ENCODE measurements at regions not wholly inside any gene's neighbourhood (a gene's known extent, or its start where the extent isn't known, plus 50 kb on each side); places are given as distances from the start of the nearest gene placed in this dataset.

- Mint-ChIP-seq H3K4me1 (no peaks in the 10 kb centered on the region), H3K27ac (no peak overlapping the region), H3K9me3 (peaks cover 0 to 4% (median 0%) of the 10 kb centered on the region in 7 donors), H3K27me3 (ENCODE audit: low read depth in 3 of 3) (peaks cover 0 to 5% (median 2%) of the 10 kb centered on the region in 3 donors), H3K36me3 (no peaks in the 10 kb centered on the region), H3K4me3 (no peak overlapping the region)
- no peak for DNase-seq
- Histone ChIP-seq H4K20me1 (ENCODE audit: insufficient read depth, low read length) (no peaks in the 10 kb centered on the region), H3K27me3 (ENCODE audit: control insufficient read depth in 2 of 2, insufficient read depth in 2 of 2, low read length in 2 of 2) (no peaks in the 10 kb centered on the region), H3K9ac (ENCODE audit: insufficient read depth, low read length, poor library complexity, severe bottlenecking) (no peak overlapping the region), H2AFZ (ENCODE audit: insufficient read depth, low read depth, low read length, poor library complexity, severe bottlenecking) (no peak overlapping the region), H3K9me3 (replicated peaks in 1 of 2; ENCODE audit: control insufficient read depth in 1 of 2, insufficient read depth in 1 of 2, low read length in 2 of 2) (no peaks in the 10 kb centered on the region), H3K27ac (ENCODE audit: low read depth in 1 of 2, low read length in 2 of 2) (no peak overlapping the region), H3K4me2 (replicated peaks; ENCODE audit: extremely low read depth, low read length, poor library complexity, severe bottlenecking) (no peak overlapping the region), H3K36me3 (replicated peaks in 1 of 2; ENCODE audit: control insufficient read depth in 1 of 2, insufficient read depth in 2 of 2, low read length in 2 of 2) (no peaks in the 10 kb centered on the region), H3K4me1 (ENCODE audit: control insufficient read depth in 1 of 2, insufficient read depth in 2 of 2, low read length in 2 of 2) (no peaks in the 10 kb centered on the region), H3K4me3 (replicated peaks in 1 of 3; ENCODE audit: low read depth in 2 of 3, low read length in 3 of 3) (no peak overlapping the region), H3K79me2 (ENCODE audit: insufficient read depth, low read length) (no peaks in the 10 kb centered on the region)
- WGBS (ENCODE audit: insufficient coverage): 60% methylated on average over 4 of the region's 4 CpGs
- intact Hi-C loops (cut with micrococcal nuclease): no loop called here
- TF ChIP-seq CTCF (IDR thresholded peaks at IDR 0.05): no peak
Observed at GRCh38 chr7:24172856-24173255, 111.1 kb upstream of the NPY start.

- no peaks in the 10 kb centered on the region for H4K20me1 ChIP-seq (ENCODE audit: insufficient read depth, low read length)
- H3K9me3 ChIP-seq (replicated peaks in 1 of 2; ENCODE audit: control insufficient read depth in 1 of 2, insufficient read depth in 1 of 2, low read length in 2 of 2): peaks cover 0 to 4% of the 10 kb centered on the region in 2 donors
- H3K9ac ChIP-seq (ENCODE audit: insufficient read depth, low read length, poor library complexity, severe bottlenecking): no peak overlapping the region
- H3K27me3 Mint-ChIP-seq (ENCODE audit: low read depth in 3 of 3): peaks cover 0 to 5% (median 4%) of the 10 kb centered on the region in 3 donors
- H3K36me3 ChIP-seq (replicated peaks in 1 of 2; ENCODE audit: control insufficient read depth in 1 of 2, insufficient read depth in 2 of 2, low read length in 2 of 2): no peaks in the 10 kb centered on the region
- no peaks in the 10 kb centered on the region for H3K4me1 Mint-ChIP-seq
- no peaks in the 10 kb centered on the region for H3K4me1 ChIP-seq (ENCODE audit: control insufficient read depth in 1 of 2, insufficient read depth in 2 of 2, low read length in 2 of 2)
- WGBS (ENCODE audit: insufficient coverage): 85% methylated on average over 4 of the region's 6 CpGs
- no peak overlapping the region for H3K4me2 ChIP-seq (replicated peaks; ENCODE audit: extremely low read depth, low read length, poor library complexity, severe bottlenecking)
- DNase-seq: no peak
- no peak overlapping the region for H3K4me3 ChIP-seq (replicated peaks in 1 of 3; ENCODE audit: low read depth in 2 of 3, low read length in 3 of 3)
- H3K36me3 Mint-ChIP-seq: no peaks in the 10 kb centered on the region
- TF ChIP-seq CTCF (IDR thresholded peaks at IDR 0.05): no peak
- H3K27me3 ChIP-seq (ENCODE audit: control insufficient read depth in 2 of 2, insufficient read depth in 2 of 2, low read length in 2 of 2): no peaks in the 10 kb centered on the region
- H3K27ac ChIP-seq (ENCODE audit: low read depth in 1 of 2, low read length in 2 of 2): no peak overlapping the region
- H3K9me3 Mint-ChIP-seq: peaks cover 0 to 4% (median 1%) of the 10 kb centered on the region in 7 donors
- no peak overlapping the region for H3K4me3 Mint-ChIP-seq
- no peaks in the 10 kb centered on the region for H3K79me2 ChIP-seq (ENCODE audit: insufficient read depth, low read length)
- intact Hi-C loops (cut with micrococcal nuclease): no loop called here
- no peak overlapping the region for H2AFZ ChIP-seq (ENCODE audit: insufficient read depth, low read depth, low read length, poor library complexity, severe bottlenecking)
- no peak overlapping the region for H3K27ac Mint-ChIP-seq
Observed at GRCh38 chr7:24175603-24176002, 108.4 kb upstream of the NPY start.
